SK-N-MC (cell line): ENCODE measurements at regions not wholly inside any gene's neighbourhood (a gene's known extent, or its start where the extent isn't known, plus 50 kb on each side); places are given as distances from the start of the nearest gene placed in this dataset.

Experiments
- EZH2 ChIP-seq: fragments of 200-600 bp; sonication (generic); IDR thresholded peaks from one replicate; pipeline ENCODE4 v1.6.1; 2017; ENCODE audit warnings: antibody characterized with exemption
- FOXP2 ChIP-seq: optimal IDR thresholded peaks from 2 replicates; pipeline ENCODE3; 2011; ENCODE audit warnings: mild to moderate bottlenecking, moderate library complexity; ENCODE audit not compliant: insufficient read depth; ENCODE audit errors: extremely low read length, control extremely low read depth
- POLR2AphosphoS5 ChIP-seq: IDR thresholded peaks from 2 replicates; pipeline ENCODE4 v1.6.1; 2012; ENCODE audit warnings: mild to moderate bottlenecking, low read depth, low read length, borderline replicate concordance

- TF ChIP-seq POLR2AphosphoS5 (no peak), EZH2 (no peak), FOXP2 (no peak)
Observed at GRCh38 chr2:136251885-136252585, 134.1 kb upstream of the CXCR4 start.
